ENCODE measurements at regions not wholly inside any gene's neighbourhood (a gene's known extent, or its start where the extent isn't known, plus 50 kb on each side); places are given as distances from the start of the nearest gene placed in this dataset.

DNA sequence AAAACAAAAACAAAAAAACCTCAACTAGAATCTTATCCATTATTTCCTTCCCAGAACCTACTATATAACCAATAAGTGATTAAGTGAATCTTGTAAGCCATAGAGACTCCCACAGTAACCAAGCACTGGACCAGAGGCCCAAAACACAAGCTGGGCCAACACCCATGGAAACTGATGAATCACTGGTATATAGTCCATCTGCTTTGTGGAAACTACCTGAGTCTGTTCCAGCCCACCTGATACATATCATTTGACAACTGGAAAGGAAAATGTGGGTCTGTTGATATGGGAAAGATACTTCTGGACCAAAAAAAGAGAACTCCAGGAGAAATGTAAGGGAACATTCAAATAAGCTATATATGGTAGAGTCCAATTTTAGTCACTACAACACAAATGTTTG is 252.8 kb downstream of the MREG start:
- no peak overlapping the region for H3K4me2 ChIP-seq (ENCODE audit: low read length)
- H3K27ac ChIP-seq (ENCODE audit: low read depth, low read length) = no peak overlapping the region
- TF ChIP-seq, protein P1, sequence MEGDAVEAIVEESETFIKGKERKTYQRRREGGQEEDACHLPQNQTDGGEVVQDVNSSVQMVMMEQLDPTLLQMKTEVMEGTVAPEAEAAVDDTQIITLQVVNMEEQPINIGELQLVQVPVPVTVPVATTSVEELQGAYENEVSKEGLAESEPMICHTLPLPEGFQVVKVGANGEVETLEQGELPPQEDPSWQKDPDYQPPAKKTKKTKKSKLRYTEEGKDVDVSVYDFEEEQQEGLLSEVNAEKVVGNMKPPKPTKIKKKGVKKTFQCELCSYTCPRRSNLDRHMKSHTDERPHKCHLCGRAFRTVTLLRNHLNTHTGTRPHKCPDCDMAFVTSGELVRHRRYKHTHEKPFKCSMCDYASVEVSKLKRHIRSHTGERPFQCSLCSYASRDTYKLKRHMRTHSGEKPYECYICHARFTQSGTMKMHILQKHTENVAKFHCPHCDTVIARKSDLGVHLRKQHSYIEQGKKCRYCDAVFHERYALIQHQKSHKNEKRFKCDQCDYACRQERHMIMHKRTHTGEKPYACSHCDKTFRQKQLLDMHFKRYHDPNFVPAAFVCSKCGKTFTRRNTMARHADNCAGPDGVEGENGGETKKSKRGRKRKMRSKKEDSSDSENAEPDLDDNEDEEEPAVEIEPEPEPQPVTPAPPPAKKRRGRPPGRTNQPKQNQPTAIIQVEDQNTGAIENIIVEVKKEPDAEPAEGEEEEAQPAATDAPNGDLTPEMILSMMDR (IDR thresholded peaks at IDR 0.05; ENCODE audit: low read depth, low read length, poor library complexity, severe bottlenecking) = no peak
- no peak for TF ChIP-seq EZH2phosphoT487 (IDR thresholded peaks at IDR 0.05; ENCODE audit: borderline replicate concordance, low read length)
- H3K79me2 ChIP-seq (ENCODE audit: control insufficient read depth, low read length) = no peaks in the 10 kb centered on the region
- no peaks in the 10 kb centered on the region for H3K9me2 ChIP-seq (replicated peaks; ENCODE audit: control insufficient read depth, low read length)
- no peaks in the 10 kb centered on the region for H3F3A ChIP-seq (ENCODE audit: control insufficient read depth, insufficient read depth)
- no peaks in the 10 kb centered on the region for H4K20me1 ChIP-seq (ENCODE audit: control insufficient read depth, insufficient read depth, low read depth, low read length)
- no peaks in the 10 kb centered on the region for H3K9me3 ChIP-seq (ENCODE audit: control insufficient read depth, insufficient read depth, low read length)
- H3K27me3 ChIP-seq (ENCODE audit: control insufficient read depth, low read length) = no peaks in the 10 kb centered on the region
- no peak overlapping the region for H3K4me3 ChIP-seq (ENCODE audit: low read length)
- H3K36me3 ChIP-seq (ENCODE audit: control insufficient read depth, low read length) = no peaks in the 10 kb centered on the region
- H3K4me1 ChIP-seq (ENCODE audit: control insufficient read depth, low read length) = no peaks in the 10 kb centered on the region

DNA sequence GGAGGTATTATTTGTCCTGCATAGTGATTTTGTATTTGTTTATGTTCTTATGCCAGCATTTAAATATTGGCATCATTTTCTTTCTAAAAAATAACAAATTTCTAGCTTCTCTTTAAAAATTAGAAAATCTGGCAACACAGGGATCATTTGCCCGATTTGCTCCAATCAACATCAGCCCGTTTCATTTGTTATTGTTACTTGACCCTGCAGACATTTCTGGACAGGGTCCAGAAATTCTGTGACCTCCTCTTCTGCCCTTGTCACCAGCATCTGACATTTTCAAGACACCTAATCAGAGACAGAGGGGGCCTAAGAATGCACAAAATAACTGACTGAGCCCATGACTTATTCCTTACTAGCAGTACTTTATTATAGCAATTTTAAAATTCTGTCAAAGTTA is 253.3 kb downstream of the MREG start:
- Histone ChIP-seq H3K36me3 (ENCODE audit: control insufficient read depth, low read length) (no peaks in the 10 kb centered on the region), H3K4me2 (ENCODE audit: low read length) (no peak overlapping the region), H3K9me2 (replicated peaks; ENCODE audit: control insufficient read depth, low read length) (no peaks in the 10 kb centered on the region), H3K4me3 (ENCODE audit: low read length) (no peak overlapping the region), H3K9me3 (ENCODE audit: control insufficient read depth, insufficient read depth, low read length) (no peaks in the 10 kb centered on the region), H4K20me1 (ENCODE audit: control insufficient read depth, insufficient read depth, low read depth, low read length) (no peaks in the 10 kb centered on the region), H3K4me1 (ENCODE audit: control insufficient read depth, low read length) (no peaks in the 10 kb centered on the region), H3F3A (ENCODE audit: control insufficient read depth, insufficient read depth) (no peaks in the 10 kb centered on the region), H3K79me2 (ENCODE audit: control insufficient read depth, low read length) (no peaks in the 10 kb centered on the region), H3K27me3 (ENCODE audit: control insufficient read depth, low read length) (no peaks in the 10 kb centered on the region), H3K27ac (ENCODE audit: low read depth, low read length) (no peak overlapping the region)
- no peak for TF ChIP-seq EZH2phosphoT487 (IDR thresholded peaks at IDR 0.05; ENCODE audit: borderline replicate concordance, low read length)
- TF ChIP-seq, protein P1 (IDR thresholded peaks at IDR 0.05; ENCODE audit: low read depth, low read length, poor library complexity, severe bottlenecking) = no peak

DNA sequence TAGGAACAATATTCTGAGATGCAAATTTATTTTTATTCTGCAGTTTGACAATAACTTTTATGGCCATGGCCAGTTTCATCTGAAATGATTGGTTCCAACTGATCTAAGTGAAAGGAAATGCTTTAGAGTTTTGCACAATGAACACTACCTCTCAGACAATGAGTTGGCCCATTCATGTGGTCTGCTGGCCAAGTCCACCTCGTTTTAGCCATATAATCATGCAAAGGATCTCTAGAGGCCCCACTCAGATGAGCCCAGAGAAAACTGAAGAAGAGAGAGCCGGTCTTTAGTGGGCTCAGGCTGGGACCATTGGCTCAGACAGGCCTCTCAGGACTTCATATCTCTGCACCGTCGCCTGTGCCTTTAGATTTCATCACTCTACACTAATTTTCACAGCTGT is 254.7 kb downstream of the MREG start:
- TF ChIP-seq, protein P1 (IDR thresholded peaks at IDR 0.05; ENCODE audit: low read depth, low read length, poor library complexity, severe bottlenecking) = no peak
- no peak for TF ChIP-seq EZH2phosphoT487 (IDR thresholded peaks at IDR 0.05; ENCODE audit: borderline replicate concordance, low read length)
- Histone ChIP-seq H3K27me3 (ENCODE audit: control insufficient read depth, low read length) (no peaks in the 10 kb centered on the region), H3F3A (ENCODE audit: control insufficient read depth, insufficient read depth) (no peaks in the 10 kb centered on the region), H4K20me1 (ENCODE audit: control insufficient read depth, insufficient read depth, low read depth, low read length) (no peaks in the 10 kb centered on the region), H3K9me3 (ENCODE audit: control insufficient read depth, insufficient read depth, low read length) (no peaks in the 10 kb centered on the region), H3K27ac (ENCODE audit: low read depth, low read length) (no peak overlapping the region), H3K4me2 (ENCODE audit: low read length) (no peak overlapping the region), H3K4me3 (ENCODE audit: low read length) (no peak overlapping the region), H3K36me3 (ENCODE audit: control insufficient read depth, low read length) (no peaks in the 10 kb centered on the region), H3K79me2 (ENCODE audit: control insufficient read depth, low read length) (no peaks in the 10 kb centered on the region), H3K9me2 (replicated peaks; ENCODE audit: control insufficient read depth, low read length) (no peaks in the 10 kb centered on the region), H3K4me1 (ENCODE audit: control insufficient read depth, low read length) (no peaks in the 10 kb centered on the region)

DNA sequence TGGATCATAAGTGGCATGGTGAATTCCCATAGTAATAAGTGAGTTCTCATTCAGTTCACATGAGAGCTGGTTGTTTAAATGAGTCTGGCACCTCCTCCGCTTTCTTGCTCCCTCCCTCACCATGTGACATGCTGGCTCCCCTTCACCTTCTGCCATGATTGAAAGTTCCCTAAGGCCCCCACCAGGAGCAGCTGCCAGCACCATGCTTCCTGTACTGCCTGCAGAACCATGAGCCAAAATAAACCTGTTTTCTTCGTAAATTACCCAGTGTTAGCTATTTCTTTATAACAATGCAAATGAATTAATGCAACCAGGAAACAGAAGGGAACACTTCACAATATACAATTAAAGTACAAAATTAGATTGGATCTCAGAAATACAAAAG is 257.0 kb downstream of the MREG start:
- Histone ChIP-seq H3K79me2 (ENCODE audit: control insufficient read depth, low read length) (no peaks in the 10 kb centered on the region), H3F3A (ENCODE audit: control insufficient read depth, insufficient read depth) (no peaks in the 10 kb centered on the region), H3K4me1 (ENCODE audit: control insufficient read depth, low read length) (no peaks in the 10 kb centered on the region), H3K4me3 (ENCODE audit: low read length) (no peak overlapping the region), H3K27me3 (ENCODE audit: control insufficient read depth, low read length) (no peaks in the 10 kb centered on the region; the same call in 1 of the 2 replicates), H3K9me3 (ENCODE audit: control insufficient read depth, insufficient read depth, low read length) (no peaks in the 10 kb centered on the region), H3K9me2 (replicated peaks; ENCODE audit: control insufficient read depth, low read length) (no peaks in the 10 kb centered on the region), H4K20me1 (ENCODE audit: control insufficient read depth, insufficient read depth, low read depth, low read length) (no peaks in the 10 kb centered on the region), H3K36me3 (ENCODE audit: control insufficient read depth, low read length) (no peaks in the 10 kb centered on the region), H3K27ac (ENCODE audit: low read depth, low read length) (no peak overlapping the region), H3K4me2 (ENCODE audit: low read length) (no peak overlapping the region)
- TF ChIP-seq, protein P1 (IDR thresholded peaks at IDR 0.05; ENCODE audit: low read depth, low read length, poor library complexity, severe bottlenecking) = no peak
- no peak for TF ChIP-seq EZH2phosphoT487 (IDR thresholded peaks at IDR 0.05; ENCODE audit: borderline replicate concordance, low read length)

All from DOHH2 (cell line).